Hippocampal formation (tissue), 2 donors: ENCODE measurements at regions not wholly inside any gene's neighbourhood (a gene's known extent, or its start where the extent isn't known, plus 50 kb on each side); places are given as distances from the start of the nearest gene placed in this dataset.
"Not testable (repeated sequence)": the region's sequence is repeated elsewhere in the genome, so short reads cannot be mapped to it uniquely, and the experiment has no call there.

Experiments used
- DNase-seq, 2 donors: peaks; one replicate each; lab custom pipeline; 2025; lab: John Stamatoyannopoulos, UW

DNA sequence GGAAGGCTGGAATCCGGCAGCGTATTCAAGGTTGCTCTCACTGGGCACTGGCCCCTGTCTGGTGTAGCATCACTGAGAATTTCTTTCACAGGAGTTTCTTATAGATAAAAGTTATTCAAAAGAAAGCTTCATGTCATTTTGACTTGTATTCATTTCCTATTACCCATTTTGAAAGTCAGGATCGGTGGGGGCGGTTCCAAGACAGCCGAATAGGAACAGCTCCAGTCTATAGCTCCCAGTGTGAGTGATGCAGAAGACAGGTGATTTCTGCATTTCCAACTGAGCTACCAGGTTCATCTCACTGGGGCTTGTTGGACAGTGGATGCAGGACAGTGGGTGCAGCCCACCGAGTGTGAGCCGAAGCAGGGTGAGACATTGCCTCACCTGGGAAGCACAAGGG lies 51.5 kb upstream of the CDC42EP3 start:
- not testable (repeated sequence) for DNase-seq

- DNase-seq = no peak
These were observed 58.8 kb upstream of the CDC42EP3 start for GRCh38 chr2:37730037-37730818.

DNA sequence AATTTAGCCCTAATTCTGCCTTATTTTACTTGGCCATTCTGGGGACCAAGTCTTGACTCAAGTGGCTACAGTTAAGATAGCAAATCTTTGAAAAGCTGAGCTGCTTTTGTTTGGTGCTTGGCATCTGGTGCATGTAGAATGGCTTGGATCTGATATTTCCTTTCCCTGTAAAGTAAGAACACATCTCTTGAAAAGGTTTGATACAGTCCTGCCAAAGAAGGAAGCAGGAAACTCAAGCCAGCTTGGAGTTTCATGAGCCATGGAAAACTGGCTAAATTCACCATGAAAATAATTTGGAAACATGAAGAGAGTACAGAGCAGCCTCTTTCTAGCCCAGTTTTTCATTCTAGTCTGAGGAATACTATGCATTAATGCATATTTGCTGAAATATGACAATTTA lies 61.0 kb upstream of the CDC42EP3 start:
- not testable (repeated sequence) for DNase-seq

DNA sequence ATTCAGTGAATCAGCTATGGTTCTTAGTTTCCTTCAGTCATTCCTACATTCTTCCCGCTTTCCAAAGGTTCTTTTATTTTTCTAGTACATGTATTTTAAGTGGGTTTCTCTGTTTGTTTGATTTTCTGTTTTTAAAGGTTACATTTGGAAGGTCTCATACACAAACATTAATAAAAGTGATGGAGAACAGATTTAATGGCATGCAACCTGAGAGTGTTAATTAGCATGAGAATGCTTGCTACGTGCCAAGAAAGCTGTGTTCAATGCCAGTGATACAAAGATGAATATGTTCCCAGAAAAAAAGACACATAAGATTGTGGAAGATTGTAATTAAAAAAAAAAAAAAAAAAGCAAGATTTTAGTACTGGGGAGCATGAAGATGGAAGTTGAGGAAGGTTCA lies 61.8 kb upstream of the CDC42EP3 start:
- DNase-seq = no peak

- DNase-seq = not testable (repeated sequence)
These were observed 62.5 kb upstream of the CDC42EP3 start for GRCh38 chr2:37733955-37734354.

DNA sequence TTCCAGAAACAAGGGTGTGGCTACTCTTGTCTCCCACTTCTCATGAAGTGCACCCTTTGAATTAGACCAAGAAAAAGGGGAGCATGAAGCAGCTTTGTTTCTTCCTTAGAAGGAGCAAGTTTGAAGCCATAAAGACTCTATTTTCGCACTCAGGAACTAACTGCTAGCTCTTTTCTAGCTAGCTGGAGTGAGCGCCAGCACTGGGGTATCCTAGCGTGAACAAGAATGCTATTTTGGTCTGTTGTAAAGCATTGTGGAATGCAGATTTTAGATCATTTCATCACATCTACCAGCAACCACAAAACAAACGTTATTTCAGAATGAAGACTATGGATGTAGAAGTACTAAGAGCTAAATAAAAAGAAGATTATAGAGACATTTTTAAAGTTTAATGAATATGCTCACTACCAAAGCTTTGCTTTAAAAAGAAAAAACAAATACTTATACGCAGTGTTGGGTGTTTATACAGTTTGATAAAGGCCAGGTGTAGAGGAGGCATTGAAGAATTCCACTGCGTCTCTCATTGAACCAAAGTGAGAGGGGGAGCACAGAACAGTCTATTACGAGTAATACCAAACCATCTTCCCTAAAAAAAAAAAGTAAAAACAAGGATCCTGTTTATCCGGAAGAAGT lies 63.6 kb upstream of the CDC42EP3 start:
- not testable (repeated sequence) for DNase-seq

DNA sequence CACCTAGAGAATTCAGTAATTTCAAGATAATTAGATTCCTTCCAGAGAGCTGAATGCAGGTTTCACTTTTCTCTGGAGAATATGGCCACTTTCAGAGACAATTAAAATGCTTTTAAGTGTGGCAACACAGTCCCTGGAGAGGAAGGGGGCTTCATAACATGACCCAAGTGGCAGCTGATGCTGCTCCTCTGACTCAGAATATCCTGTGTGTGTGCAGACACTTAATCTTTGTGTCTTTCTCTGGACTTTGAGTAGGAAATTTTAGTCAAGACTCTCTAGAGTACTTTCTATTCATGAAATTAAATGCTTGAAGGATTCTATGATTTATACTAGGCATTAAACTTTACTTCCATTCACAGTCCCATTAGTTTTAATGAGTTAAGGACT lies 64.1 kb upstream of the CDC42EP3 start:
- not testable (repeated sequence) for DNase-seq

DNA sequence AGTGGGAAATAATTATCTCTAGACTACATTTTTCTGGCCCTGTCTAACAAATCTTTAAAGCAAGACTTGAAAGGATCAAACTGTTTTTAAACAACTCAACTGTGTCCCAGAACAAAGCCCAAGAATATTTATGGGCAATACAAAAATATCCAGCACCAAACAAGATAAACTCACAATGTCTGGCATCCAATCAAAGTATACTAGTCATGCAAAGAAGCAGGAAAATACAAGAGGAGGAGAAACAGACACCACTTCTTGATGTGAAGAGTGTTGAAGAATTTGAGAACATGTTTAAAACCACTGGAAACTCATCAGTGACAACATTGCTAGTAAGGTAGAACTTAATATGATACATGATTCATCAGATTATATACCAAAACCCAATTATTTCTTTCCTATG lies 66.1 kb upstream of the CDC42EP3 start:
- DNase-seq = no peak

- no peak for DNase-seq
These were observed 66.9 kb upstream of the CDC42EP3 start for GRCh38 chr2:37738266-37738885.

DNA sequence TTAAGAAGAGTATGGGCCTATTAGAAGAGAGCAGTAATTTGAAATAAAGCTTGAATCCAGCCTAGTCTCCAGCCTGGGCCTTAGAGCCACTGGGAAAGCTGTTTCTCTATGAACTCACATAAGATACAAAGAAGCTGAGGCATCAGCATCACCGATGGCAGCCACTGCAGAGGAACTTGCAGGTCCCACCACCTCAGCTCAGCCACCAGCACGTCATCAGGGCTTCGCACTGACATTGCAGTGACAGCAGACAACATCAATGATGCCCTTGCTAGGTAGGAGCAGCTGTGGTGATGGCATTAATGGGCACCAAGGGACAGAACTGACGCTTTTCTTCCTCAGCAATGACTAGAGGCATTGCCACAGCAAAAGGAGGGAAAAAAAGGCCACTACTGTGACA lies 67.7 kb upstream of the CDC42EP3 start:
- DNase-seq = no peak

DNA sequence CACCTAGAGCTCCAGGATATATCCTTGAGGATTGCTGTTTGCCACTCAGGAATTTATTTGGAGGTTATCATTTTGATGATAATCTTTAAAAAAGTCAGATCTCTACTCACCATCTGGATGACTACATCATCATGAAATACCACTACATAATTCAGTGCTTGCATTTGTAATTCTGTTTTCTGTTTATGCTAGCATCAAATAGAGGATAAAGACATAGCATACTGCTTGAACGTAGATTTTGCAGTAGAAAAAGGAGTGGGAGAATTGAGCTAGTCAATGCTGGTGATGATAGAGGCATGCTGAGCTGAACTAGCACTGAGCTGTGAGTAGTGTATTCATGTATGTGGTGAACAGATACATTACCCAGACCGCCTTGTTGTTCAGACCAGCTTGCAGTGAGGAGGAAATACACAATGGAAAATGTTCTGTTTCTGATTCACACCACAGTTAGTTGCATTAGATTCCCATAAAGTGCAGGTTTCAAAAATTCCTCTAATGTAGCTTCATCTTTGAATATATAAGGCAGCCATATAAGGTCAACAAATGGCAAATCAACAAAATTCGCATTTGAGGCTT lies 68.8 kb upstream of the CDC42EP3 start:
- no peak for DNase-seq

GRCh38 chr2:37742286-37742685 lies 70.8 kb upstream of the CDC42EP3 start:
- no peak for DNase-seq

DNA sequence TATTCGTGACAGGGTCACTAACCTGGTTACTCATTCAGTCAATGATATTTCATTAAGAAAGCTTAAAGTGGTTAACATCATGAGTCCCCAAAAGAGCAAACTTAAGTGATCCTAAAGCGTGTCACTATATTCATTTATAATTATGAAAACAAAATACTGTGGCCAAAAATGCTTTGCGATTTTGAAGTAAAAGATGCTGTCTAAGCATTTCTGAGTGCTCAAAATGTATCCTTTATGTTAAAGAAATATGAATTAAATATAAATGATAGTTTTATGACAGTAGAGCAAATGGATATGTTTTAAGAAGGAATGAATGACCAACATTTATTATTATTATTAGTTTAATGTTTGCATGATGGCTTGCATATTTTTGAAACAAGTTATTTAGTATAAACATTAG lies 72.6 kb upstream of the CDC42EP3 start:
- no peak for DNase-seq

GRCh38 chr2:37744961-37745360 lies 73.5 kb upstream of the CDC42EP3 start:
- DNase-seq = not testable (repeated sequence)

GRCh38 chr2:37746011-37746410 lies 74.6 kb upstream of the CDC42EP3 start:
- not testable (repeated sequence) for DNase-seq

DNA sequence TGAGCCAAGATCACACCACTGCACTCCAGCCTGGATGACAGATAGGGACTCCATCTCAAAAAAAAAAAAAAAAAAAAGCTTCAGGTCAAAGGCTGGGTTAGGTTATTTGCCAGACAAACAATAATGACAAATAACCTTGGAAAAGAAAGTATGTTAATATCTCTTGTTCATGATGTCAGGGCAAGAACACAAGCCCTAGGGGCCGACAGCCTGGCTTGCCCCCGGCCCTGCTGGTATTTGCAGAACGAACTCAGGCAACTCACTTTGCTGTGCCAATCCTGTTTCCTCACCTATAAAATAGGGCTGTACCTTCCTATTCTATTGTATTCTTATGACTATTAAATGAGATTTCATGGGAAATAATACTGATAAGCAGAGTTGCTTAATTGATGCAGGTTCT lies 75.4 kb upstream of the CDC42EP3 start:
- no peak for DNase-seq

GRCh38 chr2:37748541-37748940 lies 77.1 kb upstream of the CDC42EP3 start:
- no peak for DNase-seq

- DNase-seq = not testable (repeated sequence)
These were observed 78.8 kb upstream of the CDC42EP3 start for GRCh38 chr2:37750286-37750685.

DNA sequence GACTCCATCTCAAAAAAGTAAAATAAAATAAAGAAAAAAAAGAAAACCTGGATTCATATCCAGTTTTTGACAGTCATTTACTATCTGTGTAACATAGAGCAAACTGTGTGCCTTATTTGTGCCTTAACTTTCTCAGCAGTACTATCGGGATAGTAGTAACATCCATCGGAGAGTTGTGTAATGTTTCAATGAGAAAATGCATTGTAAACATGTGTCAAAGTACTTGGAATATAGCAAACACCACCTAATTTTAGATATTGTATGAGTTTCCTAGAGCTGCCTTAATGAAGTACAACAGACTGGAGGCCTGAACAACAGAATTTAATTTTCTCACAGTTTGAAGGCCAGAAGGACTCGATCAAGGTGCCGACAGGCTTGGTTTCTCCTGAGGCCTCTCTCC lies 81.3 kb upstream of the CDC42EP3 start:
- DNase-seq = no peak

- no peak for DNase-seq
These were observed 82.3 kb upstream of the CDC42EP3 start for GRCh38 chr2:37753758-37754157.

- not testable (repeated sequence) for DNase-seq
These were observed 84.6 kb upstream of the CDC42EP3 start for GRCh38 chr2:37755961-37756559.

- DNase-seq = not testable (repeated sequence)
These were observed 86.0 kb upstream of the CDC42EP3 start for GRCh38 chr2:37757456-37757855.
